ENCODE measurements at regions not wholly inside any gene's neighbourhood (a gene's known extent, or its start where the extent isn't known, plus 50 kb on each side); places are given as distances from the start of the nearest gene placed in this dataset.
"Not testable (repeated sequence)": the region's sequence is repeated elsewhere in the genome, so short reads cannot be mapped to it uniquely, and the experiment has no call there.

DNA sequence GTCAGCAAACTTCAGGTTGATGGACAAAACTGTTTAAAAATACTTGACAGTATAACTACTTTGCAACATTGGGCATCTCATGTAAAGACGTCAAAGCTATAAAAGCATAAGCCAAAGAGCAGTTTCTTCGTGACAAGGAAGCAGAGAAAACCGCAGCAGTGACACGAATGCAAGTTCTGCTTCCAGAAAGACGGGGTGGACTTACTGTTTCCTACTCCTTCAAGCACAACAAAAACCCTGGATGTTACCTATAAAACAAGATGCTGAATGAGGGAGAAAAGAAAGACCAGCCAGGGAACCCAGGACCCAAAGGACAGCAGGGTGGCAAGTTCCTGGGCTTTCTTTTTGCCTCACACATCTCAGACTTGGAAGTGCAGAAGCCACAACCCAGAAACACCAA lies 98.0 kb downstream of the DLL1 start:
- TF ChIP-seq, protein P1, sequence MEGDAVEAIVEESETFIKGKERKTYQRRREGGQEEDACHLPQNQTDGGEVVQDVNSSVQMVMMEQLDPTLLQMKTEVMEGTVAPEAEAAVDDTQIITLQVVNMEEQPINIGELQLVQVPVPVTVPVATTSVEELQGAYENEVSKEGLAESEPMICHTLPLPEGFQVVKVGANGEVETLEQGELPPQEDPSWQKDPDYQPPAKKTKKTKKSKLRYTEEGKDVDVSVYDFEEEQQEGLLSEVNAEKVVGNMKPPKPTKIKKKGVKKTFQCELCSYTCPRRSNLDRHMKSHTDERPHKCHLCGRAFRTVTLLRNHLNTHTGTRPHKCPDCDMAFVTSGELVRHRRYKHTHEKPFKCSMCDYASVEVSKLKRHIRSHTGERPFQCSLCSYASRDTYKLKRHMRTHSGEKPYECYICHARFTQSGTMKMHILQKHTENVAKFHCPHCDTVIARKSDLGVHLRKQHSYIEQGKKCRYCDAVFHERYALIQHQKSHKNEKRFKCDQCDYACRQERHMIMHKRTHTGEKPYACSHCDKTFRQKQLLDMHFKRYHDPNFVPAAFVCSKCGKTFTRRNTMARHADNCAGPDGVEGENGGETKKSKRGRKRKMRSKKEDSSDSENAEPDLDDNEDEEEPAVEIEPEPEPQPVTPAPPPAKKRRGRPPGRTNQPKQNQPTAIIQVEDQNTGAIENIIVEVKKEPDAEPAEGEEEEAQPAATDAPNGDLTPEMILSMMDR (IDR thresholded peaks at IDR 0.05; ENCODE audit: insufficient read depth, low read length), result no peak
- no peak overlapping the region for H3K4me3 ChIP-seq (ENCODE audit: low read depth, low read length)
- DNase-seq (ENCODE audit: low read depth), result no peak

DNA sequence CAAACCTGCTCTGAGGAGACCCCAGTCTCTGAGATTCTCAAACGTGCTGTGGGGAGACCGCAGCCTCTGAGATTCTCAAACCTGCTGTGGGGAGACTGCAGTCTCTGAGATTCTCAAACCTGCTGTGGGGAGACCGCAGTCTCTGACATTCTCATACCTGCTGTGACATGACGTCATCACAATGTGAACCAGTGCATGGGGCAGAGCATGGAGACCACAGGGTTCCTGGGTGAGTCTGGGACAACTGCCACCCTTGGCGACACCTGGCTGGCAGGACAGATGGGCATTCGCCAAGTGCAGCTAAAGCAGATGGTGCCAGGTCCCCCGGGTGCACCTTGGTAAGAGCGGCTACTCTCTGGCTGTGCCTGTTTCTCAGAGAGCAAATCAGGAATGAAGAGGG lies 98.8 kb downstream of the DLL1 start:
- DNase-seq (ENCODE audit: low read depth); H3K4me3 ChIP-seq (ENCODE audit: low read depth, low read length): not testable (repeated sequence)

DNA sequence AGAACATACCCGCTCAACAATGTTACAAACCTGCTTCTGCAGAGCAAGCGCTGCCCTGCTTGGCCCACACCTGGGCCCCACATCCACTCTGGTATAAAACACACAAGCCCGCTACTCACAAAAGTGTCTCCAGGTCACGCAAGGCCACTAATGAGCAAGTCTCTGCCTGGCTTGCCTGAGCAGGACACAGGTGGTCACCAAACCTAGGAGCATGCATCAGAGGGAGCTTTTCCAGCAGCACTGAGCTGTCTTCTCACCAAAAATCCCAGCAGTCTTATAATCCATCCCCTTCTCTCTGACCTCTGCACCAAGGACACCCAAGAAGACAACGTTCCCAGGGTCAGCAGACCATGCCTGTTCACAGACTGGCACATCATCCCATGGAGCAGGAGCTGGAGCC lies 100.8 kb downstream of the DLL1 start:
- no peak for DNase-seq (ENCODE audit: low read depth)
- TF ChIP-seq, protein P1 (IDR thresholded peaks at IDR 0.05; ENCODE audit: insufficient read depth, low read length), result no peak
- no peak overlapping the region for H3K4me3 ChIP-seq (ENCODE audit: low read depth, low read length)

DNA sequence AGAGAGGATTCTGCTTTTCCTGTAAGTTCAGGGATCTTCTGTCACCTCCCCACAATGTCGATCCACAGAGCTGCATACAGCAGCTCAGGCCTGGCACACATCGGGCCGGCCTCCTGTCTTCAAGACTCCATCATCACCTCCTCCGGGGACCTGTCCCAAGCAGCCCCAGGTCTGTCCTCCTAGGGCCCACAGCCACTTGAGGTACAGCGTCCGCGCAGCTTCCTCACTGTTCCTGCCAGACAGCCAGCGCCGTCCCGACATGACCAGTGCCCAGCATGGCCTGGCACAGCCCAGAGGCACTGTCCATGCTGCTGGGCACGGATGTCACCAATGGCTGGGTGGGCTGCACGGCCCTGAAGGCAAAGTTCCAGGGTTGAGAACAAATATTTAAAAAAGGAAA lies 101.6 kb downstream of the DLL1 start:
- TF ChIP-seq, protein P1 (IDR thresholded peaks at IDR 0.05; ENCODE audit: insufficient read depth, low read length), result no peak
- no peak overlapping the region for H3K4me3 ChIP-seq (ENCODE audit: low read depth, low read length)
- DNase-seq (ENCODE audit: low read depth), result no peak

DNA sequence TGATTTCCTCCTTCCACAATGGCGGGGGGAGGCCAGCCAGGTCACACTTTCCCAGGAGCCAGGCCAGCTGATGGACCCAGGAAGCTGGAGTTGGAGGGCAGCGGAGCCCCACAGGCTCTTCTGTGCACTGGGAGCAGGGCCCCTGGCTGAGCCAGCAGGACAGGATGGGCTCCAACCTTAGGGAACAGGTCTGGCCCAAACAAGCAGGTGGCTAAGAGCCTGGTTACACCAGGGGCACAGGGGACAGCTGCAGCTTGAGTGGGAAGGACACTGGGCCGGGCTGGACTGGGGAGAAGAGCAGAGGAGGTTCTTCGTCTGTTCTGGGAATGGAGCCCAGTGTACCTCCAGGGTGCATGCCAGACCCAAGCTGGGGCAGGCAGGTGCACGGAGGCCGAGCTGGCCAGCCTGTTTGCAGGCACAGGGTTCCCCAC lies 102.3 kb downstream of the DLL1 start:
- DNase-seq (ENCODE audit: low read depth), result no peak
- TF ChIP-seq, protein P1 (IDR thresholded peaks at IDR 0.05; ENCODE audit: insufficient read depth, low read length), result no peak
- H3K4me3 ChIP-seq (ENCODE audit: low read depth, low read length), result no peak overlapping the region

DNA sequence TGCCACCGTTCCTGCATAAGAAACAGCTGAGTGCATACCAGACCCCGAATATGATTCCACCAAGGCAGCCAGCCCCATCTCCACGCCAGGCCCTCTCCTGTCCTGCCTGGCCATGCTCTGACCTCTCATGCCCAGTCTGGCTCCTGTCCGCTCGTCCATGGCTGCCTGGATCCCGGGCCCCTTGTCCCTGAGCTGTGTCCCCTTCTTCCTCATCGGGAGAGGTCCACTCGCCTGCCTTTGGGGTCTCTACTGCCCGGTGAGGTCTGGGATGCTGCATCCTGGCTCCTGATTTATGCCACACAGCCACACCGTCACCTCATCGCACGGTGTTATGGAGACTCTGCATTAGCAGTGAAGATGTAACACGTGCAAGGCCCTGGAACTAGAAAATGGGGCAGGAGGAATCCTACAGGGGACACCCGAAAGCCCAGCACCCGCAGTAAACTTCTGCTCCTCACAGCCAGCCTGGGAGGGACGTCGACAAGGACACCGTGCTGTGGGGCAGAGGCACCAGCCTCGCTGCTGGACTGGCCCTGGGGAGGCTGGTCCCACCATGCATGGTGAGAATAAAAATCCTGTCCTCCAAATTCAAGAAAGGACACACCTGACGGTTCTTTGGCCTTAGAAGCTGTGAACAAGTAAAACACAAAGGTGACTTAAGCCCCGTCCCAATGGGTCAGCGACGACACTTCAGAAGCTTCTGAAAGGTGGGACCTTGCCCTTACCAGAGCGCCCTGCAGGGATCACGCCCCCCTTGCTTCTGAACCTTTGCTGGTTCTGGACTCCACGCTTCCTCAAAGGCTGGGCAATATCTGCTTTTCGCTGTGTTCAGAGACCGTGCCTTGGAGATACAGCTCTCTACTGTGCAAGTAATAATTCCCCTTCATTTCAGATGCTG lies 103.0 kb downstream of the DLL1 start:
- TF ChIP-seq, protein P1 (IDR thresholded peaks at IDR 0.05; ENCODE audit: insufficient read depth, low read length), result no peak
- no peak for DNase-seq (ENCODE audit: low read depth)
- H3K4me3 ChIP-seq (ENCODE audit: low read depth, low read length), result no peak overlapping the region

DNA sequence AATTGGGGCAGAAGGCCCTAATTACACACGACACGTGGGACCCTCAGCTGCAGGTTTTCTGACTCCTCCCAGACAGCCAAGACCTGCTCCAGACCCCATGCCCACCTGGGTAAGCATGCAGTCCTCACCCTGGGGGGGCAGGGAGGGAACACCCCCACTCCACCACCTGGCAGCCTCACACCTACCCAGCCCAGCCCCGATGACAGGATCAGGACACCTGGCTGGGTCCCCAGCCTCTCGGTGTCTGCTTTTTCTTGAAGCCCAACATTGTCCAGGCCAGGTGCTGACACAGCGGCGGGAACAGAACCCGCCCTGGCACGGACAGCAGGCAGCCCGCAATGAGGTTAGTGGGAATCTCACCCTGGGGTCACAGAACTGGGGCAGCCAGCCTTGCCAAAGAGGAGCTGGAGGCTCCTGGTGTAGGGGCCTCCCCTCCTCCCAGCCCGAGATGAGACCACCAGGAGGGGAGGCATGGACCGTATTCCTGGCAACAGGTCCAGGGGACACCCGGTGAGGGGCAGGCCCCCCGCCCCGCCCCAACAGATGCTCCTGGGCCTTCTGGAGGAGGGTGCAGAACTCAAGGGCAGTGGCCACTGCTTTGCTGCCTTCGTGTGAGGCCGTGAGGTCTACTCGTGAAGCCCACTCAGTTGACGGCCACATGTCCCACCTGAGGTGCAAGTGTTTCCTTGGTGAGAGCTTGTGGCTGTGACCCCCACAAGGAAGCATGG lies 103.8 kb downstream of the DLL1 start:
- DNase-seq (ENCODE audit: low read depth), result no peak
- TF ChIP-seq, protein P1 (IDR thresholded peaks at IDR 0.05; ENCODE audit: insufficient read depth, low read length), result no peak
- no peak overlapping the region for H3K4me3 ChIP-seq (ENCODE audit: low read depth, low read length)
